ENCODE measurements at regions not wholly inside any gene's neighbourhood (a gene's known extent, or its start where the extent isn't known, plus 50 kb on each side); places are given as distances from the start of the nearest gene placed in this dataset.

GRCh38 chr13:62336507-62336906, 920.9 kb upstream of the PCDH20 start:
- TF ChIP-seq GATA2 (IDR thresholded peaks at IDR 0.05; ENCODE audit: low read depth, low read length) (0 out of 2 replicates have a peak, but pooled peaks have one; percentile 27), GATA3 (IDR thresholded peaks at IDR 0.05; ENCODE audit: low read depth, low read length) (peak; percentile 21; the same call in 1 of the 2 replicates)
